Frontal cortex (tissue), 3 donors: ENCODE measurements at regions not wholly inside any gene's neighbourhood (a gene's known extent, or its start where the extent isn't known, plus 50 kb on each side); places are given as distances from the start of the nearest gene placed in this dataset.

ENCODE experiments used
- DNase-seq, 2 donors: peaks; one replicate each; pipeline ENCODE4 v3.0.0; 2012; ENCODE audit warnings: low spot score in 2 of 2
- FAIRE-seq: peaks from 2 replicates; lab custom pipeline; 2012; peaks lifted over from hg19 to GRCh38; lab: Jason Lieb, UNC
- donor health status: control.
- donor health status: control.
- donor health status: control.

DNA sequence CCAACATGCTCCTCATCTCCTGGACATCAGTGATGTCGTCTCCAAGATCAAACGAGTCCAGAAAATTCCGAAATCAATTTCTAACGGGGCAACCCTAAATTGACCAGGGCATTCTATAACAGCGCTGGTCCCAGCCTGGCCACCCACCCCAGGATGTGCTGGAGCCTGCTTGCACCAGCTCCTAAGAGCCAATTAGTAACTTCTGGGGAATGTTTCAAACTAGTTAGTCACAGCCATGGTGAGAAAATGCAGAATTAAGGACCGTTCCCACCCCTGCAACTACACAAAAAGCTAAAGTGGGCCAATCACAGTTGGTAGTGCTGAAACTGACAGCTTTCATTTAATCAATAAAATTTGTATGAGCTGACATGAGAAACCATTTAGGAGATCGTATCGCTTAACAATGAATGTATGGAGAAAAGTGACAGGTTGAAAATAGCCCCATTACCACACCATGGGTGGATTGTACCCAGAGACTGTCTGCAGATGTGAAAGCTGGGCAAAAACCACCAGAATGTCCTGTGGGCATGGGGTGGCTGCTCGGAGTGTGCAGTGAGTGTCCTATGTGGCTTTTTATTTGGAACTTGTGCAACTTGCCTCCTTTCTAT, 165.7 kb upstream of the AFDN start:
- DNase-seq (no peak), FAIRE-seq (no peak)

DNA sequence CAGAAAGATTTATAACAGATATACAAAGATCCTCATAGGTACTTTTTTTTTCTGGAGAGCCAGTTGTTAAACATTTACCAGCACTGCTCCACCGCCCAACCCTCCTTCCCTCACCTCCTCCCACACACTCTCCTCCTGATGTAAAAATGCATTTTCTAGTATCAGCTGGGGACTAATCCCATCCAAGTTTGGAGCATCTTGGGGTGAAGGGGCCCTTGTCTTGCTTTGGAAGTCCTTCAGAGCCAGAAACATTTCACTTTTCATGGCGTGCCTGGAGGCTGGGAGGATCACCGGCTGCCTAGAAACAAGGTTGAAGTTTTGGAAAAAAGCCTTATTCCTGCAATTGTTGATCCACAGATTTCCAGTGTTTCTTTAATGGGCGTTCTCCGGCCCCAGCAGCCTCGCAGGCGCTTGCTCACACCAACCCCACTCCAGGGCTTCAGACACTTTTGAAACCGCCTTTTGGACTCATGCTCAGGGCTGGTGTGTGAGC, 165.1 kb upstream of the AFDN start:
- no peak for DNase-seq
- FAIRE-seq, result no peak

DNA sequence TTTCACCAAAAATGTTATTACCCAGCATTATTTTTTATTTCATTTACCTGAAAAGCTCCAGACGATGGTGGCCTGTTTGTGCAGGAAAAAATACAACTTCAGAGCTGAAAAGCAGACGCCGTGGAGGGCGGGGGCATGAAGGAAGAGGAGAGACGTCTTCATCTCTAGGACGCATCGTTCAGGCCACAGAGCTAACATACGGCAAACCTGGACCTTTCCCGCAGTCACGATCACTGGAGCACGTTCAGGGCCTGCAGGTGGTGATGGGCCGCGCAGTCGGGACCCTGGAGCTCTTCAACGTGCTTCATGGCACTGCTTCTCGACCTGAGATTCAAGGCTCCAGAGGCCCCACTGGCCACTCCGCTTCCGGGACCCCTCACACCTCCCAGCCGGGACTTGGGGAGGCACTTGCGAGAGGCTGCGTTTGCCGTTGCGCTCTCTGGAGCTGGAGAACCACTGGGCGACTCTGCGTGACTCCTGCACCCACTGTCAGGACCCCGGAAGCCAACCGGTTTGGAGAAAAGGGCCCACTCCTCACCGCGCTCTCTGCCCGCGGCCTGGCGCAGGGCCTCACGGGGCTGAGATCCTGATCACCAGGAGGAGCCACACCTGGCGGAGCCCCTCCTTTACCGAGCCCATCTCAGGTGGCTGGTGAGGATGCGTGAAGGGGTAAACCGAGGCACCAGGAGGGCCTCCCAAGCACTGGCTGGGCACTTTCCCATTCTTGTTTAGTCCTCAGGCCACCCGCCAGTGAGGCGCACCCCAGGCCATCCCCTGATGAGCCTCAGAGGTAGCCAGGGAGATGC, 164.4 kb upstream of the AFDN start:
- DNase-seq (no peak), FAIRE-seq (no peak)

DNA sequence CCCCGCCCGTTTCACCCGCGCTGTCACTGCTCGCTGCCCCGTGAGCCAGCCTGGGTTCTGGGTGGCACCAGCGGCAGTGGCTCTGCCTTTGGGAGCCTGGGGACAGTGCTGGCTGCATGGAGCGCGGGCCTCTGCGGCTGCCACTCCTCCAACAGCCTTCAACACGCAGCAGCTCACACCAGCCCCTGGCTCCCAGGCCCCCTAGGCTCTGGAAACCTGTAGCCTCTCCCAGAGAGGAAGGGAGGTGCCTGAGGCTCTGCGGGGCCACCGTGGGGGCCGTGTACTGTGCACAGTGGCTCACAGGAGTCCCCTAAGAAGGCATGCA, 163.9 kb upstream of the AFDN start:
- DNase-seq (no peak), FAIRE-seq (no peak)

DNA sequence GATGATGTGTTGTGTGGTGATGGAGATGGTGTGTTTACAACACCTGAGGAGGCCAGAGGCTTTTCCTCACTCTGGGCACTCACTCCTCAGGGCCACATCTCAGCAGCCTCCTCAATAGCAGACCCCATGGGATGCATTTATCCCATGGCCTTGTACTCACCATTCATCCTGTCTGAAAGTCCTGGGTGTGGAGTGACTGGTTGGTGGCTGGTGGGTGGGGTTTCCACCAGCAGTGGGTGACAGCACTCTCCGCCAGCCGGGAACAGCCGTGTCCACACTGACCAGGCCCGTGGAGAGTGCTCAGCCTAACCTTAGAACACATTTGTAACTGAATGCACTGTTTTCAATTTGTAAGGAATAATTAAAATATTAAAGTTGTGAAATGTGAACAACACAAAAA, 163.4 kb upstream of the AFDN start:
- DNase-seq (no peak), FAIRE-seq (no peak)

DNA sequence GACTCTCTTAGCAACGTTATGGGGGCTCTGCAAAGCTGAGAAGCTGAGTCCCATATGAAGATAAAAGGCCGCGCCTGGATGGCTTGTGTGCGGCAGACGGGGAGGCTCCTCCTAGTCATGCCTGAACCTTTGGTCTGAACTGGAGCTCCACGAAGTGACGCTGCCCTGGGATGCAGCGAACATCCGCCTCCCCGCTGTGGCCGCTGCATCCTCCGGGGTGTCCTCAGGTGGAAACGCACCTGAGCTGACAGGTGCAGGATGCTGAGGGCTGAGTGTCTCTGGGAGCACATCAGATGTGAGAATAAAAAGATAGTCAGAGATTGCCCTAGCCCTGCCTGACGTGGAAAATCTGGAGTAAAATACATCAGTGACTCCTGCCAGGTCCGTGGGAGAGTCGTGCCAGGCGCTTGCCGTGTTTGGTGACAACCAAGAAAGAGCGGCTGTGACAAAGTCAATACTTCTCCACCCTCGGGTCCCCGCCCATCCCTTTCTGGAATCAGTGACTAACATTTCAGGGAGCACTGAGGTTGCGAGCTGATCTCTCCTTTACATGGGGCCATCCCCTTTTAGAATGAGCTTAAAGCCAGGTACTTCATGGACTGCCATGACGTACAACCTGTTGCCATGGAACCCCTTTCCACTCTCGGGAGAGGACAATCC, 162.8 kb upstream of the AFDN start:
- FAIRE-seq (no peak), DNase-seq (no peak)

DNA sequence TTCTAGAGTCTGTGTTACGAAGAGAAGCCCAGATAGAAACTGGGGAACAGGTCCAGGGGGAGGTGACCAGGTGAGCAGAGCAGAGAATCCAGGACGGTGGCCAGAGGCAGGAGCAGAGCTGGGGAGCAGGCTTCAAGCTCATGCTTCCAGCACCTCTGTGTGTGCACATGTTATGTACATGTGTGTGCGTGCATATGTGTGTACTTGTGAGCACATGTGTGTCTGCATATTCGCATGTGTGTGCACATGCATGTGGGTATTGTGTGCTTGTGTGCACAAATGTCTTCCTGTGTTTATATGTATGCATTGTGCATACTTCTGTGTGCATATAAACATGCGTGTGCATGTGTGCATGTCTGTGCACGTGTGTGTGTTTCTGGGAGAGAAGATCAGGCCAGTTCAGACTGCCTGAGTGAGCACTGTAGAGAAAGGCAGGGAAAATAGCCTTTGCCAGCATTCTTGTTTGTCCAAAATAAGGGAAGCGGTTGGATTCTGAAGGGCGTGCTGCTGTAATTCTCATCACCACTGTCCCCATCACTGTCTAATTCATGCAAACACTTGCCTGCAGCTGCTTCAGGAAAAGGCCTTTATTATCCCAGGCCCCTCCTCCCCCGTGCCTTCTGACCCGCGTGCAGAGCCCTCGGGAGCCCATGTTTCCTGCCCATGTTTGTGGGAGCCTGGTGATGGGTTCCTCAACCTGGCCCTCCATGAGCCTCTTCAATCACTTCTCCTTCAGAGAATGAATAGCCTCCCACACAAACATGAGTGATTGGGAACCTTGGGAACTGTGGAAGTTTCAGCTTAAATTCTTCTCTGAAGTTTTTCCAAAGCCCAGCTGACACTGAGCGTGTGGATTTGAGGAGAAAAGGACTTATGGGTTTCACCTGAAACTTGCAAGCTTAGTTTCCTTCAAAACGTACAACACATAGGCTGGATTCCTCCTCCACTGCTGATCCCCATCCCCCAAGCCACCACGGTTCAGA, 161.7 kb upstream of the AFDN start:
- FAIRE-seq, result no peak
- DNase-seq, result no peak

GRCh38 chr6:167665698-167666330, 160.9 kb upstream of the AFDN start:
- FAIRE-seq (no peak), DNase-seq (no peak)

GRCh38 chr6:167666571-167667203, 160.0 kb upstream of the AFDN start:
- DNase-seq (no peak), FAIRE-seq (no peak)

- no peak for FAIRE-seq
- DNase-seq, result no peak
Measured at GRCh38 chr6:167667204-167668018, 159.3 kb upstream of the AFDN start.

DNA sequence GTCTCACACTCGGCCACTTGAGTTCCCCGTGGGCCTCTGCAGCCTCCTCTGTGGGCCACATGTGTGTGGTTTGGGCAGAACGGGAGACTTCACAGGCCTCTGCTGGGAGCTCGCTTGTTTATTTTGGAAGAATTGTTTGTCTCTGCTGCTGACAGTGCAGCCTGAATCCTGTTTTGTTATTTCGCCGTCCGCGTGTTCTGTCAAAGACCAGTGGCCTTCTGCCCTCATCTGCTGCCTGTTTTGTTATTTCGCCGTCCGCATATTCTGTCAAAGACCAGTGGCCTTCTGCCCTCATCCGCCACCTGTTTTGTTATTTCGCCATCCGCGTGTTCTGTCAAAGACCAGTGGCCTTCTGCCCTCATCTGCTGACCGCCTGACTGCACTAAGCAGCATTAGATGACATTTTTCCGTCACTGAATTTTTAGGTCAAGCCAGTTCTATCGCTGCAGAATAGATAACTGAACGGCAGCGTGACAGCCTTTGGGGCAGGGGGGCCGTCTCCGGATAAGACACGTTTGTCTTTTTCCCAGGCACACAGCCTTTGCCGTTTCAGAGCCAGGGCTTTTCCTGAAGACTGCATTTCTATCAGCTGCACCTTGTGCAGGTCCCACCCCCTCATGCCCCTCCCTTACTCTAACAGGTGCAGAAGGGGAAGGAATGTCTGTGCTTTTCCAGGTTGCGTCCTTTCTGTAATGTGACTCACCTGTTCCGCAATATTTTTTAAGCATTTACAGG, 158.5 kb upstream of the AFDN start:
- FAIRE-seq, result no peak
- DNase-seq, result no peak

DNA sequence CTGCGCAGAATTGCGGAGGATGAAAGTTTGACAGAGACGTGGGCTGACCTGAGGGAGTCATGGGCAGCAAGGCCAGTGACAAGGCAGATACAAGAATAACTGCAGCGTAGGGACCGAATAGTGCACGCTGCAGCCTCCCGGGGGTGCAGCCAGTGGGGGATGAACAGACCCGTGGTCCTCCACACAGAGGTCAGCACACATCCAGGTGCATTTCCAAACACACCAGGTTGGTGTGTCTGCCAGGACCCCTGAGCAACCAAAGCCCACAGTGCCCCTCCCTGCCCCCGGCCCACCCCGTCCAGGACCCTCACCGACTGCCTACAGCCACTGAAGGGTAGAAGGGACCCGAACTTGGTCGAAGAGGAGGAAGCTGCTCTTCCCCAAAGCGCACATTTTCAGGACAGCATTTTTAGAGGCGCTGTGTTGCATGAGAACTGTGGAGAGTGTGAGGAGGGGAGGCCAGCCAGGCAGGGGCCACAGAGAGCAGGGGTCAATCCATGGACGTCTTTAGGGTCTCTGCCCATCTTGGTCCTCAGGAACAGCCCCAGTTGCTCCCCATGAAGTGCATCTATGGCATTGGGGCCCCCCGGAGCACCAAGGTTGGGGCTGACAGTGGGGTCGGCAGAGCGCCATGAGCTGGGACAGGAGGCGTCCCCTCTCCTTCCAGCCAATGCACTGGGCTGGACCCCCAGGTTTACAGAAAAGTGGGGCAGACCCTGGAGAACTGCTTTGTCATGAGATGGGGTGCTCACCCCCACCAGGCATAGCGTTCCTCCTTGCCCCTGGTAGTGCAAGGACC, 157.8 kb upstream of the AFDN start:
- DNase-seq, result no peak
- no peak for FAIRE-seq

- no peak for DNase-seq
- no peak for FAIRE-seq
Measured at GRCh38 chr6:167669553-167669849, 157.2 kb upstream of the AFDN start.

GRCh38 chr6:167669870-167670802, 156.6 kb upstream of the AFDN start:
- FAIRE-seq, result no peak

GRCh38 chr6:167670938-167671338, 155.8 kb upstream of the AFDN start:
- no peak for FAIRE-seq
- no peak for DNase-seq

More at GRCh38 chr6:167669870-167670802, 156.6 kb upstream of the AFDN start:
- no peak for DNase-seq
